ENCODE measurements at regions not wholly inside any gene's neighbourhood (a gene's known extent, or its start where the extent isn't known, plus 50 kb on each side); places are given as distances from the start of the nearest gene placed in this dataset.

DNA sequence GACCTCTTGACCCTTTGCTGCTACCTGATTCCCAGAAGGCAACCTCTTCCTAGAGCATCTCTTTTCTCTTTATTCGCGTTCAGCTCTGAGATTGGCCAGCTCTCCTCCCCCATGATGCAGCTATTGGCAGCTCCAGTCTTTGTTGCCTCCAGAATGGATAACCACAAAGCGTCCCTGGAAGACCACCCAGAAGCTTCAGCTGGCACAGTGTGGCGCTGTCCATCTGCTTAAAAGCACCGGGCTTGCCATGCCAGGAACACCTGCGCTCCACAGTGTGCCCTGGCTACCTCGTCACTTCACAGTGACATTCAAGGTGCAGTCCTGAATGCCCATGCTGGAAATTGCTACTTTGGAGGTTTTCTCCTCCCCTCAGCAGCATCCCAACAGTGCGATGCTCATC is 353.9 kb downstream of the LMO4 start:
- DNase-seq (ENCODE audit: low read depth) = no peak

DNA sequence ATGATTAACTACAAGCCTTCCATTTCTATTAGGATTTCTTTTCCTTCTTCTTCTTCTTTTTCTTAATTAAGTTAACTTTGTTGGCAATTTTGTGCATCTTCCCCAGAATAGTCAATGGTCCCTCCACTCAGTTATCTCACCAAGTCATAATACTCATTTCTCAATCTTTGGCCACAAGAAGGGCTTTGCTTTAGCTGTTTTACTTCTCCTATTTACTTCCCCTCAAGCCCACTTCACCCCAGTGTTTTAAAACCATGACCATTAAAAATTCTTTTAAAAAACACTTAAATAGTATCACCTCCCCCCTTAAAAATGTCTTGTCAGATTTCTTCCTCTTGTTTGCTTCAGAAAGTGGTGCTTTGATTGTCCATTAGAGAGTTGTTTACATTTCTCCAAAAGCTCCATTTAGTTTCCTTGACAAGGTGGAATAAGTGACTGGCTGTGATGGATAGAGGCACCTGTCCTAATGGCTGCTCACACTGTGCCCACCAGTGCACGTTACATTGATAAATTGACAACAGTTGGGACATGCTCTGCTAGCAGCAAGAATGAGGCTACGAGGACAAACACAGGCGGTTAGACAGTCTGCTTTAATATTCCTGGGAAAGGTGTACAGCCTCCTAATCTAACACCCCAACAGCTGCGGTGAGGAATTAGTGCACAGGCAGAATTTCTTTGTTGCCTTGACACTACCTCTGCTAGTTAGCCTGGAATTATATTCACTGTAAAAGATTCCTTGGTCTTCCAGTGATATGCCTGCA is 354.7 kb downstream of the LMO4 start:
- DNase-seq (ENCODE audit: low read depth) = no peak

DNA sequence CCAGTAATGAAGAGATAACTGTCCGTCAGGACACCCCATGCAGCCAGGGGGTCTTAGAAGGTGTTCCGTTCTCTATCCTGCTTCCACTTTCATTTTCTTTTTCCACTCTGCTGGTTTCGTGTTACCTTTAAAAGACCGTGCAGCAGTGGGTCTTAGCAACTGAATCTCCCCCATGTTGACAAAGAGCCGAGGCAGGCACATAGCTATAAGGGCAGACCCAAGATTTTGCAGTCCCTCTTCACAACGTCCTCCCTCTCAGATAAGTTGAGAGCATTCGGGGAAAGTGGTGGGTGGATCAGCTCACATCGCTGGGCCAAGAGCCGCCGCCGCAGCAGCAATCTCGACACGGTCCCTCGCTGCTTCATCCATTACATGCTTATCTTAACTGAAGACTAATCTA is 355.5 kb downstream of the LMO4 start:
- no peak for DNase-seq (ENCODE audit: low read depth)

DNA sequence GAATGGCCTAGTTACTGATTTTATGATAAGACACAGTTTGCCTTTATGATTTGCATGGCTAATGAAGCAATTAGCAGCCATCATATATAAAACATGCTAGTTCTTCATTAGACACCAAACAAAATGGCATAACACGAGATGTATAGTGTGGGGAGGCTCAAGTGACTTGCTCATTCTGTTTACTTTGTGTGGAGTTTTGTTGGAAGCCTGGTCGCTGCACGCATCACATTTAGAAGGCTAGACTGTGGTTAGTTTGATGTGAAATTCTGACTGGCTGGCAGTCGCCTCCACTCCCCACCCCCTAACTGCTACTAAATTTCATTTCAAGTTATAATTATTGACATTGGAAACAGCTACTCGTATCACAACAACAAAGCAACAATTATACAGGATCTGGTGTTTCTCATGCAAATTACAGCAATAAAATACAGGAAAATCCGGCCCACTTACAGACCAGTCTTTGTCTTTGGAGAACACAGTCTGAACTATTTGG is 356.1 kb downstream of the LMO4 start:
- DNase-seq (ENCODE audit: low read depth) = no peak

DNA sequence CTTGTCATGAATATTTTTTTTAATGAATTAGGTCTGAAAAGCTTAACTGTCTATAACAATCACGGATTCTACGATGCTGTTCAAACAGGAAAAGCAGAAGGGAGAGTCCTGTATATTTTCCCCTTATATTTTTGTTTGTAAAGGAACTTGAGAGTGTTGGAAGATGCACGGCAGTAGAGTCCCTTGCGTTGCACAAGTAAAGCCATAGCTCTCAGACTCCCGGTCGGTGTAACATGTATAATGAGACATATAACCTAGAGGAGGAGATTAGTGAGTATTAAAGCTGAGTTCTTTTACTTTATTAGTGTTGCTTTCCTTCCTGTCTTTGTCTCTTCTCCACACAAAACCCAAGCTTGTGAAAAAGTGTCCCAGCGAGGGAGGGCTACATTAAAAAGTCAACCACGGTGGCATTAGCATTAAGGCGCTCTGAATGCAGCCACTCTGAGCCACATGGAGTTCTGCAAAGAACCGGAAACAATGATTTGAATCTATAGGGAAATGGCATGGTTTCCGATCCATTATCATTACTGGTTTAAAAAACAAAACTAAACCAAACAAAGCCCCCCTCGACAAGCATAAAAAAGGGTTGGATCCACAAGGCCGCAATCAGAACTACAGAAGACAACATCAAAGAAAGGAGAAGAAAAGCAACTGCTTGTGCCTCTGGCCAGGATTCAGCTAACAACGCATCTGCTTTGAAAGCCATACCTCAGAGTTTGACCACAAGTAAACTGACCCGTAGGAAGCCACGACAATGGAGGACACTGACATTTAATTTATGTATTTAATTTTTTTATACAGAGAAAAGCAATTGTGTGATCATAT is 356.8 kb downstream of the LMO4 start:
- DNase-seq (ENCODE audit: low read depth) = no peak

DNA sequence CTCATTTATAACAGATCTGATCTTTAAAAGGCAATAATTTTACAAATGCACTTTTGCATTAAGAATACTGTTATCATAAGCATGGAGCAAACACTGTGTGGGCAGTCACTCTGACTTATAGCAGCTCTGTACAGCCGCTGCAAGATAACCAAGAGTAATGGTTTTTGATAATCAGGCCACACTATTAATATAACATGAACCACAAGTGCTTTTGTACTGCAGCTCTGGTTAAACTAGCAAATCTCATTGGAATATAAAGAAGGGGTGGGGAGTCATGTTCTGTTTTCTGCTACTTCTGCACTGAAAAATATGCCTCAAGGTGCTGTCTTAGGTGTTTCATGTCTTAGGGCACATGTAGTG is 357.4 kb downstream of the LMO4 start:
- no peak for DNase-seq (ENCODE audit: low read depth)

DNA sequence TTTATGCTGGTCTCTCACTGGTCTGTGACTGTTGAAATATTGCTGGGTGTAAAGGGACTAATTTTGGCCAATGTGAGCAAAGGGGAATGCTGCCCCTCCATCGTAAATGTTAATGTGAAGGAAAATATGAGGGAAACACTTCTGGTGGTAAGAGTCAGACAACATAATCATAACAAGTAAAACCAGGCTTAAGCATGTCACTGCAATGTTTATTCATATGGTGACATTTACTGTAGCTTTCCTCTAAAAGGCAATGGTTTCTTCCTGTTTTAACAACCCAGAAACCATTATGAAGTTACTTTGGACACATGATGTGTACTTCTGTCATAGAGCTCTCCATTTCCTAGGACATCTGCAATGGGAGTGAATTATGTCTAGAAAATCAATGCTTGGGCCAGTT is 358.0 kb downstream of the LMO4 start:
- DNase-seq (ENCODE audit: low read depth) = no peak

DNA sequence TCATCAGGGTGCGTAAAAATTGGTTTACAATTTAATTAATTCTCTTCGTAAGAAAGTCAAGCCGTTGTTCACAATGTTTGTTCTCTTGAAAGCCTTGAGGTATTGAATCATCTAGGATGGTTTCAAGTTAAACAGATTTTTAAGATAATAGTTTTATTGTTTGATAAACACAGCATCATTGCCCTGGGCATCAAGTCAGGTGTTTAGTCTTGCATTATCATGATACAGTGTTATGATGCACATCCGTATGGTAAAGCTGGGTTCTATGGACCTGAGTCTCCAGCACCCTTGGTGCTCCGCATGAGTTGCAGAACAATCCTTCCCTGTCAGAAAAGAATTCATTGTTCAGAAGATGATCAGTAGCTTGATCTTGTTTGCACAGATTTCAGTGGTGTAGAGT is 359.5 kb downstream of the LMO4 start:
- no peak for DNase-seq (ENCODE audit: low read depth)

DNA sequence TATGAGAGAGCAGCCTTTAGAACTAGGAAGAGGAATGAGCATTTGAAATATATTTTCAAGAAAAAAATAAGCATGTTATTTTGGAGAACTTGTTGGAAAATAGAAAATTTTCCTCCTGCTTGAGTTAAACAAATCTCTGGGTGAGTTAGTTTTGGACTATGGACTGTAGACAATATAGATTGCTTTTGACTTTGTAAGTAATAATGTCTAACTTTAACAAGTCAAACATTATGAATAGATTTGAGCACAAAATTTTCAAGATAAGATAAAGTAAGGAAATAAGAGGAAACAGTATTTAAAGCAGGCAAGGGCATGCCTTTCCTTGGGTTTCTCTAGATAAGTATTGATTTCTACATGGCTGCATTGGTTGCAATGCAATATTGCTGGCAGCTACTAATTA is 360.8 kb downstream of the LMO4 start:
- DNase-seq (ENCODE audit: low read depth) = no peak

DNA sequence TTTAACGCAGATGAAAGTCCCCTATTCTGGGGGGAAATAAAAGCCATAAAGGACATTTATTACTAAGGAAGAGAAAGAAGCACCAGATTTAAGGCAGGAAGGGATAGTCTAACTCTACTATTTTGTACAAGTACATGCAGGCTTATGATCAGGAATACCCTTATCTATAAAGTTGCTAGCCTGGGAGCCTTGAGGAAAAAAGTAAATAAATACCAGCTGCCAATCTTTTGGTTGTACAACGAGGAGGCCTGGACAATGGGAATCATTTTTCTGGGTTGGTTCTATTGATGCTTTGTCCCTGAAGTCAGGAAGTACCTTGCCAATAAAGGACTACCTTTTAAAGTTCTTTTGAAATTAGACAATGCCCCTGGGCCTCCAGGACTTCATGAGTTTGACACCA is 367.8 kb downstream of the LMO4 start:
- DNase-seq (ENCODE audit: low read depth) = no peak

DNA sequence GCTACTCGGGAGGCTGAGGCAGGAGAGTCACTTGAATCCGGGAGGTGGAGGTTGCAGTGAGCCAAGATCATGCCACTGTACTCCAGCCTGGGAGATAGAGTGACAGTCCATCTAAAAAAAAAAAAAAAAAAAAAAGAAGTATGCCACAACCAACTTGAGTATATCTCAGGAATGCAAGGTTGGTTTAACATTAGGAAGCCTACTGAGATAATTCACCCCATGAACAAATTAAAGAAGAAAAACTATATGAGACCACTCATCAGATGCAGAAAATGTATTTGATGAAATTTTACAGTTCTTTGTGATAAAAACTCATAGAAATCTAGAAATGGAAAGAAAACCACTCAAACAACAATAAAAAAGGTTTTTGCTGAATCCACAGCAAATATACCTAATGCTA is 373.8 kb downstream of the LMO4 start:
- no peak for DNase-seq (ENCODE audit: low read depth)

DNA sequence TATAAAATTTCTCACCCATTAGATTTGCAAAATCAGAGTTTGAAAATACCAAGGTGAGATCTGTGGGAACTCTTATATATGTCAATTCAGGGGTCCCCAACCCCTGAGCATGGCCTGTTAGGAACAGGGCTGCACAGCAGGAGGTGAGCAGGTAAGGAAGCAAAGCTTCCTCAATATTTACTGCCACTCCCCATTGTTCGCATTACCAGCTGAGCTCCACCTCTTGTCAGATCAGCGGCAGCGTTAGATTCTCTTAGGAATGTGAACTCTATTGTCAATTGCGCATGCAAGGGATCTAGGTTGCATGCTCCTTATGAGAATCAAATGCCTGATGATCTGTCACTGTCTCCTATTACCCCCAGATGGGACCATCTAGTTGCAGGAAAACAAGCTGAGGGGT is 376.6 kb downstream of the LMO4 start:
- no peak for DNase-seq (ENCODE audit: low read depth)

DNA sequence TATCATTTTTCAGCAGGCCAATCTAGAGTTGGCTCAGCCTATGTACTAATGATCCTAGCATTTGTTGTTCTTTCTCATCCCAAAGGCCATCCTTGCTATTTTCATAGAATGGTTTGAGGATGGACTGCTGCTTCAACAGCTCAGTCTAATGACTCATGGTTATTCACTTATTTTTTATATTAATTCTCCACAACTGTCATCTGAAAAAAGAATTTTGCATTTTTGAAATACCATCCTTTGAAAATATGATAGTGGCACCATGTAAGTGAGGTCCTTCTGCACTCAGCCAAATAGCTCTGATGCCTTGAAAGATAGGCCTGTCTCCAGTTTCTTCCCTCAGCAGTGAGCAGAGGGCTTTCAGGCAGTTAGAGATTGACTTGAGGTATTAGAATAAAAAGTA is 377.5 kb downstream of the LMO4 start:
- peak; percentile 53 for DNase-seq (ENCODE audit: low read depth)

DNA sequence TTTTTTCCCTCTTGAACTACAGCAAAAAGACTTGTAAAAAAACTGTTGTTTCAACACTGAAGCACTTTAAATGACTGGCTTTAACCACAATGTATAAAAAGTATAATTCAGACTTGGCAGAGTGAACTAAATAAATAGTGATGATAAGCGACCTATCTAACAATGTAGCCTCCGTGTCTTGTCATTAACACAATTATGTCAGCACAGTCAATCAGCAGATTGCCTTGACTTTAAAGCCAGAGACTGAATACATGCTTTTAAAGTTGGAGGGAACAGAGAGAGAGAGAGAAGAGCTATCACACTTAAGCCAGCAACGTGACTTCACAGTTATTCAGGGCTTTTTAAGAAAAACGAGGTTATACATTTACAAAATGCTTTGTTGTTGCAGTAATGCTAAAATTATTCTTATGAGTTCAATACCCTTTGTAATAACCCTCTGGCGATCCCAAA is 378.1 kb downstream of the LMO4 start:
- peak; percentile 11 for DNase-seq (ENCODE audit: low read depth)

DNA sequence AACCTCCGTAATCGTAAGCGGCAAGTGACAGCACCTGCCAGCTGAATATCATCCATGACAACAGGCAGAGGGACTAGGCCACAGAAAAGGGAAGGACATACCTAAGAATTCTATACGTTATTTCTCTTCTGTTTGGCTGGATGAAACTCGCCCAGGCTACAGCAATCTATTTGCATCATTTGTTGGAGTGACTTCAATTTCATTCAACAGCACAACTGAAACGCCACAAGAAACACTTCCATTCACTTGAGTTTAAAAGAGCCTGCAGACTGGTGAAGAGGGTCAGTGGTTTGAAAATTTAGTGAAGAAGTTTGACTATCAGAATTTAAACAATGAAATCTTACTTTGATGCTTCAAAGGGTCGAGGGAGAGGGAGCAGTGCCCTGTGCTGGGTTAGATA is 378.7 kb downstream of the LMO4 start:
- DNase-seq (ENCODE audit: low read depth) = no peak

DNA sequence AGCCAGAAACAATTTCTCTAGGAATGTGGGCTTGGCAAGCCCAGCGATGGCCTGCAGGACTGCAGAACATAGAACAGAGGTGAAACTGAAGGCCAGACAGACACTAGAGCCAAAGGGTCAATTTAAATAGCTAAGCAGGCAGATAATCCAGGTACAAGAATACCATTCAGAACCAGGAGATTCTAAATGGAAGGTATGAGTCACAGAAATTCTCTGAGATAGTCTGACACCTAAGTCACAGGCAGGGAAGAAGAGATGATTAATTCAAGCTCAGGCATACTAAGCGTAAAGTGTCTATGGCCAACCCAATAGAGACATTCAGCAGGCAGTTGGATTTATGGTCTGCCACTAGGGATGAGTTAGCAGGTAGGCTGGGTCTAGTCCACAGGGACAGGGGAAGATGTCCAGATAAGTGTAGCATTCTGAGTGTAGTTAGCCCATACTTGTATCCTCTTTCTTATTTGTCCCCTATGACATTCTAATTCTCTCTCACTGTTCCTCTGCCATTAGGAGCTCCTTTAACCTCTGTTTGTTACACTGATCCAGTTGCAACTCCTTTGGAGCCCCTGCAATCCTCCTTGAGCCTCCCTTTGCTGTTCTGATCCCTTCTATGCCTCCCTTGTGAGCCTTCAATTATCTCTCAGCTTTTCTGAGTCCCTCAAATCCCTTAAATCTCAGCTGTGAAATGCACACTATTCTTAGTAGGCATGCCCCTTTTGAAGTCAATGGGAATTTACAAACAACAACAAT is 383.8 kb downstream of the LMO4 start:
- DNase-seq (ENCODE audit: low read depth) = no peak

DNA sequence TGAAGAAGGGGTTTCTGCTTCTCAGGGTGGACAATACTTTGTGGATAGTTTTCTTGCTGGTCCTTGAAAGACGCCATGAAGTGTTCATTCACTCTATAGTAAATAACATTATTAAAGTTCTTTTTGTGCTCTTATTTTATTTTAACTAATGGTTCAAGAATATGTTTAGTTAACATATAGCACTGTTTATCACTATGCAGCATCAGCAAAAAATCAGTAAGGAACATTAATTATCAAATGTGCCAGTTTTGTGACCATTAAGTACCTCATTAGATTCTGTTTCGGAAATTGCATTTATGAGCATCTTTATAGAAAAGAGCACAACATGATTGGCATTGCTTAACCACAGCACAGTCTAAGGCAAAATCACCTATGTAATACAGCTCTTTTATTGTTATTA is 385.6 kb downstream of the LMO4 start:
- DNase-seq (ENCODE audit: low read depth) = no peak

DNA sequence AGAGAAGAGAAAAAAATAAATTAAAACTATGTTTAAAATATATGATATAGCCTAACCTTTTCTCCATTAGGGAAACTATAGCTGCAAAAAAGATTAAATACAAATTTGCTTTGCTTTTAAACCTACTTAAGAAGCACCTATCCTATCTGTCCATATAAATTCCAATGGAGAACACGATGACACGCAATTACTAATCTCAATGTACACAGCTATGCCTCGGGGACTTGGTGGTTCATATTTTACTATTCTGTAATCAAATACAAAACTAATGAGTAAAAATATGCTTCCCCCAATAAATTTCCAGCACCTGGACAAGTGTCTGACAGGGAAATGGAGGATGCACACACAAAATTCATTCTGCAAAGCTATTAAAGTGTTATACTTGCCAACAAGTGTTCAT is 386.4 kb downstream of the LMO4 start:
- DNase-seq (ENCODE audit: low read depth) = no peak

DNA sequence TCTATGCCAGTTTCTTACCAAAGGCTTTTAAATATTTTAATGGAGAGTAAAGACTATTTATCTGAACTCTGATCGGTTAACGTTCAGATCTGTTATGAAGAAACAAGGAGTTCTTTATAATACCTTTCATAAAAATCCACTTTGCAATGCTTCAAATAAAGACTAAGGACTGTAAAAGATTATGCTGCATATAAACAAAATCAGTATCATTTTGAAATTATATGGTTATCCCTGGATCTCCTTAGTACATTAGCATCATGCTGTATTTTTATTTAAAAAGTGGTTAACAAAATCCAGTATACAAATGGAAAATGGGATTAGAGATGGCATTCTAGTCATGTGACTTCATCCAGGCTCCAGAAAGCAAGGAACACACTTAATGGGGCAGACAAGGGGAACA is 386.8 kb downstream of the LMO4 start:
- DNase-seq (ENCODE audit: low read depth) = no peak

DNA sequence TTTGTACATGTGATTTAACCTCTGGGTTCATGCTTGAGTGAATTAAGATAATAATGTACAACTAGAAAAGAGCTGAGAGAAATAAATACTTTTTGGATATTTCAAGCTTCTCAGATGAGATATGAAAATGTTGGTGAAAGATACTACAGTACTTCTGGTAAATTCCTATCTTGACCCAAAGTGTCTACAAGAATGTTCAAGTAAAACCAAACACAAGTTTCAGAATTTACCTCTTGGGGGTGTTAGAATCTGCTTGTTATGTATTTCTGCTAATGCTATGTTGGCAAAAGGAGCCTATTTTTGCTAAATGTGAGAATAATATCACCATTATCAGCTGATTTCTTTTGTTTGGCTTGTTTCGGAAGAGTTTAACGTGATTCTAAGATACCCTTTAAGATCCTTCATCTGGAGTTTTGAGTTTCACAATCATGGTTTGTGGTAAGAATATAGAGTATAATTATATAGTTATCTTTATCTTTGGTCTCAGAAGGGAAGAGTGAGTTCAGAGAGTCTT is 388.5 kb downstream of the LMO4 start:
- no peak for DNase-seq (ENCODE audit: low read depth)

DNA sequence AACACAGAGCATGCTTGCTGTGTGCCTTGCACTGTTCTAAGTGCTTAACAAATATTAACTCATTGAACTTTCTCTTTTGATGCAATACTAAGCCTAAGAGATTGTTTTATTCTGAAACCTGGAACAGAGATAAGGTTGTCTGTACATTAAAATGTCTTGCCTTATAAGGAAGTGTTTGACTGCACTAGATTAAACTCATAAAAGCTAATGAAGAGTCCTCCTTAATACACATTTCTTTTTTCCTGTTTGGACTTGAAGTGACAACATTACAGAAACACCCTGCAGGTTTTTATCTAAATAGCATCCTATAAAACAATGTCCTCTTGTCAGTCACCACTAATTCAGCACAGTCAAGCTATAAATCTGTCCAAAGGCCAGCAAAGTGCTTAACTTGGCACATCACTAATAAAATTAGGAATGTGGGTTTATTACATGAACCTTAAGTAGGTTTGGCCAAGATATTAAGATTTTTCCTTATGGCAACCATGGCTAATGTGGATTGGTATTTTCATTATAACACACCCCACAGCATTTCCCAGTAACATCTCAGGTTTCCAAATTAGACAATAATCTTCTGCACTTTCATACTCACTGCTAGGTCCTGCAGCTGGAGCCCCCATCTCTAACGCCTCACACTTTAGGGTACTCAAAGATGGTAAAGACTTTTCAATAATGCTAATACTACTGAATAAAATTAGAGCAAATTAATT is 389.7 kb downstream of the LMO4 start:
- DNase-seq (ENCODE audit: low read depth) = no peak

DNA sequence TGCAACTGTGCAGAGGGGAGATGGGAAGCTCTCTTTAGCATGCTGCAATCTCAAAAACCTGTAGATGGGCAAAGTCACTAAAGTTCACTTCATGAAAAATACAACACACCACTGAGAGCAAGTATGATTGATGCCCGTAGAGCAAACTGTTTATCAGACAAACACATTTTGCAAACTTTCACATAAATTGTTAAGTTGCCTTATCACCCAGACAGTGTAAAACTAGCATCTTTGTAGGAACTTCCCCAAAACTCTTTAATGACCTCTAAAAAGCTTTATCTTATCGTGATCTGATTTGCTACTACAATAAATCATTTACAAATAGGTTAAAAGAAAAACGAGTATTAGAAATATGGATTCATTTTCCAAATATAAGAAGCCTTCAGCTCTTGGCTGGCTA is 391.0 kb downstream of the LMO4 start:
- DNase-seq (ENCODE audit: low read depth) = no peak
